ENCODE measurements at regions not wholly inside any gene's neighbourhood (a gene's known extent, or its start where the extent isn't known, plus 50 kb on each side); places are given as distances from the start of the nearest gene placed in this dataset.

- TF ChIP-seq CTCF (IDR thresholded peaks at IDR 0.05) = no peak
- TF ChIP-seq POLR2AphosphoS5 (IDR thresholded peaks at IDR 0.05; ENCODE audit: insufficient read depth in 1 of 2, low read depth in 1 of 2) = no peak
Observed at GRCh38 chr2:77962943-77963342, 440.8 kb upstream of the LRRTM4 start.

Data from vagina (tissue), 2 donors.